GM23248 (cell line): ENCODE measurements at regions not wholly inside any gene's neighbourhood (a gene's known extent, or its start where the extent isn't known, plus 50 kb on each side); places are given as distances from the start of the nearest gene placed in this dataset.

ENCODE experiments used
- EZH2 ChIP-seq: fragments of 200-600 bp; sonication (generic); IDR thresholded peaks from 2 replicates; pipeline ENCODE4 v1.6.1; 2018; ENCODE audit warnings: antibody characterized with exemption, mild to moderate bottlenecking; ENCODE audit not compliant: insufficient read depth, poor library complexity, severe bottlenecking
- EZH2phosphoT487 ChIP-seq: fragments of 200-600 bp; sonication (generic); IDR thresholded peaks from 2 replicates; pipeline ENCODE4 v1.6.1; 2018; ENCODE audit warnings: antibody characterized with exemption, moderate library complexity, mild to moderate bottlenecking, low read depth; ENCODE audit not compliant: insufficient read depth

GRCh38 chr6:6866656-6867403, 240.9 kb upstream of the RREB1 start:
- TF ChIP-seq EZH2 (no peak), EZH2phosphoT487 (no peak)
